ENCODE measurements at regions not wholly inside any gene's neighbourhood (a gene's known extent, or its start where the extent isn't known, plus 50 kb on each side); places are given as distances from the start of the nearest gene placed in this dataset.

- no peak for TF ChIP-seq CTCF (IDR thresholded peaks at IDR 0.05; ENCODE audit: low read depth, low read length, poor library complexity, severe bottlenecking)
- no peak for TF ChIP-seq EZH2phosphoT487 (IDR thresholded peaks at IDR 0.05; ENCODE audit: borderline replicate concordance, low read length)
Measured at GRCh38 chr22:49150801-49151221, 676.9 kb downstream of the BRD1 start.
